Left lung (tissue), 4 donors: ENCODE measurements at regions not wholly inside any gene's neighbourhood (a gene's known extent, or its start where the extent isn't known, plus 50 kb on each side); places are given as distances from the start of the nearest gene placed in this dataset.

Source experiments
- ATAC-seq: fragments of 200-7000 bp; cut with Tn5 transposase; one replicate; pipeline ENCODE4 v1.9.1; 2020; ENCODE audit warnings: moderate library complexity
- DNase-seq, 4 donors: peaks; one replicate each; pipeline ENCODE4 v3.0.0-alpha.2; 2013 to 2020
- H3K27ac ChIP-seq, 2 donors: fragments of 200-600 bp; sonication (generic) in 1 of 2; one replicate each; pipeline versions ENCODE4 v1.5.0 to v1.8.0; 2020 to 2021
- H3K27me3 ChIP-seq, 2 donors: fragments of 200-600 bp; sonication (generic) in 1 of 2; one replicate each; pipeline versions ENCODE4 v1.5.0 to v1.8.0; 2020 to 2021
- H3K36me3 ChIP-seq, 2 donors: fragments of 200-600 bp; sonication (generic) in 1 of 2; one replicate each; pipeline versions ENCODE4 v1.5.0 to v1.8.0; 2020 to 2021
- H3K4me1 ChIP-seq, 2 donors: fragments of 200-600 bp; one replicate each; pipeline ENCODE4 v1.8.0; 2021
- H3K4me3 ChIP-seq, 2 donors: fragments of 200-600 bp; sonication (generic) in 1 of 2; one replicate each; pipeline versions ENCODE4 v1.5.0 to v1.8.0; 2020 to 2021; ENCODE audit warnings: mild to moderate bottlenecking in 1 of 2
- H3K9me3 ChIP-seq, 2 donors: fragments of 200-600 bp; sonication (generic) in 1 of 2; one replicate each; pipeline versions ENCODE4 v1.5.0 to v1.8.0; 2020 to 2021
- intact Hi-C, 2 donors: fragments of 100-400 bp; cut with DNase I; formaldehyde crosslinking; loops; one replicate each; pipeline versions ENCODE4 v1.11.2 to v1.14.2; 2022
- TF ChIP-seq, protein P1 (sequence below), 2 donors: fragments of 200-600 bp; sonication (generic) in 1 of 2; IDR thresholded peaks; one replicate each; pipeline versions ENCODE4 v1.5.0 to v1.8.0; 2021; ENCODE audit warnings: antibody characterized with exemption in 2 of 2
- donor health status: DM: no; HTN: yes; CAD: no.
- donor health status: DM: no; HTN: no; CAD: no.

DNA sequence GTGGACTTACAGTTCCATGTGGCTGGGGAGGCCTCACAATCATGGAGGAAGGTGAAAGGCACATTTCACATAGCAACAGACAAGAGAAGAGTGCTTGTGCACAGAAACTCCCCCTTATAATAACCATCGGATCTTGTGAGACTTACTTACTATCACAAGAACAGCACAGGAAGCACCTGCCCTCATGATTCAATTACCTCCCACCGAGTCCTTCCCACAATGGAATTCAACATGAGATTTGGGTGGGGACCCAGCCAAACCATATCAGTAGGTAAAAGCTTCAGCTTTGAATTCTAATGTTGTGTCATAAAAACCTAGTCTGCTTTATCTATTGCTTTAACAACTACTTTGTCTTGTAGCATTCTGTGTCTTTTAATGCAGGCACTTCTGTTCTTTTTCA is 140.4 kb upstream of the PIK3C3 start:
- Histone ChIP-seq H3K9me3 (no peaks in the 10 kb centered on the region), H3K27ac (no peak overlapping the region), H3K4me1 (no peaks in the 10 kb centered on the region), H3K36me3 (no peaks in the 10 kb centered on the region), H3K27me3 (no peaks in the 10 kb centered on the region), H3K4me3 (no peak overlapping the region)
- ATAC-seq (no peak), DNase-seq (no peak)
- intact Hi-C loops: no loop called here
- TF ChIP-seq, protein P1, sequence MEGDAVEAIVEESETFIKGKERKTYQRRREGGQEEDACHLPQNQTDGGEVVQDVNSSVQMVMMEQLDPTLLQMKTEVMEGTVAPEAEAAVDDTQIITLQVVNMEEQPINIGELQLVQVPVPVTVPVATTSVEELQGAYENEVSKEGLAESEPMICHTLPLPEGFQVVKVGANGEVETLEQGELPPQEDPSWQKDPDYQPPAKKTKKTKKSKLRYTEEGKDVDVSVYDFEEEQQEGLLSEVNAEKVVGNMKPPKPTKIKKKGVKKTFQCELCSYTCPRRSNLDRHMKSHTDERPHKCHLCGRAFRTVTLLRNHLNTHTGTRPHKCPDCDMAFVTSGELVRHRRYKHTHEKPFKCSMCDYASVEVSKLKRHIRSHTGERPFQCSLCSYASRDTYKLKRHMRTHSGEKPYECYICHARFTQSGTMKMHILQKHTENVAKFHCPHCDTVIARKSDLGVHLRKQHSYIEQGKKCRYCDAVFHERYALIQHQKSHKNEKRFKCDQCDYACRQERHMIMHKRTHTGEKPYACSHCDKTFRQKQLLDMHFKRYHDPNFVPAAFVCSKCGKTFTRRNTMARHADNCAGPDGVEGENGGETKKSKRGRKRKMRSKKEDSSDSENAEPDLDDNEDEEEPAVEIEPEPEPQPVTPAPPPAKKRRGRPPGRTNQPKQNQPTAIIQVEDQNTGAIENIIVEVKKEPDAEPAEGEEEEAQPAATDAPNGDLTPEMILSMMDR (IDR thresholded peaks at IDR 0.05): no peak

DNA sequence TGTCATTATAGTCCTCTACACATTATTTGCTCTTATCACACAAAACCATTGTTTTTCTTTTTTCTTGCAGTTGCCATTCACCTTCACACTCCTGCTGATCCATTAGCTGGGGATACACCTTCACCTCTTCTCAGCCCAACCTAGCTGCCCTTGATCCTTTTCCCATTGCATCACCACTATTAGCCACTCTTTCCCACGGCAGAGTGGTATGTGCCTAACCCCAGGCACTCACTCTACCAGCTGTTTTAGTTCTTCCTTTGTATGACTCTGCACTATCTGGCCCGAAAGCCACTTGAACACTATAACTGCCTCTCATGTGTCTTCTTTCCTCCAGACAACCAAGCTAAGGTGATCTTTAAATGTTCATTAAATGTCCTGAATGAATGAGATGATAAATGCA is 145.4 kb upstream of the PIK3C3 start:
- ATAC-seq (no peak), DNase-seq (no peak)
- no peak overlapping the region for H3K27ac ChIP-seq
- no peaks in the 10 kb centered on the region for H3K4me1 ChIP-seq
- H3K27me3 ChIP-seq: no peaks in the 10 kb centered on the region
- intact Hi-C loops: no loop called here
- no peaks in the 10 kb centered on the region for H3K36me3 ChIP-seq
- no peaks in the 10 kb centered on the region for H3K9me3 ChIP-seq
- TF ChIP-seq, protein P1 (IDR thresholded peaks at IDR 0.05): no peak
- no peak overlapping the region for H3K4me3 ChIP-seq

DNA sequence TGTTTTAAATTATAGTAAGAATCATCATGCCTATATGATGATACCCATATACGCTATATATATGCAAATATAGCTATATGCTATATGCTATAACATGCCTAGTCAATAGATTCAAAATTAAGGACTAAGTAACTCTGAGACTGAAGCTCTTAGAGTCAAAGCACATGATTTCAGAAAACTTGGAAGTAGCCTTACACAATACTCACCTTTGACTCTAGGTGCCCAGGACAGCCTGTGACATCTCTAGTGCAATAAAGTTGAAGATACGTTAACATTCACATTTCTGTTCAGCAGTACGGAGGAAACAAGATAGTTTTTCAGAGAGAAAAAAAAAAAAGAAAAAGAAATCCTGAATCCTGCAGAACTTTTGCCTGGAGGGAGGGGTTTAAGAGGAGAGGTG is 149.7 kb upstream of the PIK3C3 start:
- DNase-seq: no peak
- Histone ChIP-seq H3K4me1 (no peaks in the 10 kb centered on the region), H3K9me3 (no peaks in the 10 kb centered on the region), H3K27ac (no peak overlapping the region), H3K36me3 (no peaks in the 10 kb centered on the region), H3K4me3 (no peak overlapping the region), H3K27me3 (no peaks in the 10 kb centered on the region)
- intact Hi-C loops: no loop called here
- TF ChIP-seq, protein P1 (IDR thresholded peaks at IDR 0.05): no peak
- ATAC-seq: no peak

DNA sequence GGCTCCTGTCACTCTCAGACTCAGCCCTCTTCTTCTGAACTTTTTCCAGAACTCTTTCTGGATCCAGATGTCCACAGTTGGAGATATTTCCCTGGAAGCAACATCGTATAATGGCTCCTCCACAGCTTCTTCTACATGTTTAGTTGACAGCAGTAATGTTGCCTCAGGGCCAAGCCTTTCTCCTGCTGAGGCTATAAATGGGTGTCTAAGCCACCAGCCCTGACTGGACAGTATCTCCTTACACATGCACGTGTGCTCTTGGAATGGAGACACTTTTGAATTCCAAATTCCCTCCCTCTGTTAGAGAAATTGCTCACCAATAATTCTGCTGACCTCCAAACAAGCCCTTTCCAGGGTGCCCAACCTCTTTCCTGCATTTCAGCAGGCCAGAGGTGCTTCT is 156.2 kb upstream of the PIK3C3 start:
- DNase-seq (no peak), ATAC-seq (no peak)
- intact Hi-C loops: no loop called here

DNA sequence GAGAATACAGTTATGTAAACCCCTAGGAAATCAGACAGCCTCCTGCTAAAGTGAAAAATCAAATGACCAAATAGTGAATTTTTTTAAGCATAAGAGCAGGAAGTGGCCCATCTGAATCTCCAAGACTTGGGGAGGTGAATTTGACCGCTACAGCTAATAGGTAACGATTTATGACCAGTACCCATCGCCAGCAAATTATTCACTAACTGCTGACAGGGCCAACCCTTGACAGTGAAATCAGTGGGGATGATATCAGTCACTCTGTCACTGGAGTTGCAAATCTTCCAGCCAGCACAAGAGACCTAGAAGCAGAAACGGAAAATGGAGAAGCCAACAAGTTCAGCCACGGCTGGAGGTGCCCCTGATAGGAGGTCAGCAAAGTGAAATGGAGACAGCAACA is 164.3 kb upstream of the PIK3C3 start:
- DNase-seq (no peak), ATAC-seq (no peak)
- Histone ChIP-seq H3K4me1 (no peaks in the 10 kb centered on the region), H3K27ac (no peak overlapping the region), H3K9me3 (no peaks in the 10 kb centered on the region), H3K4me3 (no peak overlapping the region), H3K36me3 (no peaks in the 10 kb centered on the region), H3K27me3 (no peaks in the 10 kb centered on the region)
- TF ChIP-seq, protein P1 (IDR thresholded peaks at IDR 0.05): no peak
- intact Hi-C loops: no loop called here

More for the DNA sequence above, 156.2 kb upstream of the PIK3C3 start:
- Histone ChIP-seq H3K9me3 (no peaks in the 10 kb centered on the region), H3K27me3 (no peaks in the 10 kb centered on the region), H3K36me3 (no peaks in the 10 kb centered on the region), H3K4me1 (no peaks in the 10 kb centered on the region), H3K27ac (no peak overlapping the region), H3K4me3 (no peak overlapping the region)
- TF ChIP-seq, protein P1 (IDR thresholded peaks at IDR 0.05): no peak
